ENCODE measurements at regions not wholly inside any gene's neighbourhood (a gene's known extent, or its start where the extent isn't known, plus 50 kb on each side); places are given as distances from the start of the nearest gene placed in this dataset.
"Not testable (repeated sequence)": the region's sequence is repeated elsewhere in the genome, so short reads cannot be mapped to it uniquely, and the experiment has no call there.

DNA sequence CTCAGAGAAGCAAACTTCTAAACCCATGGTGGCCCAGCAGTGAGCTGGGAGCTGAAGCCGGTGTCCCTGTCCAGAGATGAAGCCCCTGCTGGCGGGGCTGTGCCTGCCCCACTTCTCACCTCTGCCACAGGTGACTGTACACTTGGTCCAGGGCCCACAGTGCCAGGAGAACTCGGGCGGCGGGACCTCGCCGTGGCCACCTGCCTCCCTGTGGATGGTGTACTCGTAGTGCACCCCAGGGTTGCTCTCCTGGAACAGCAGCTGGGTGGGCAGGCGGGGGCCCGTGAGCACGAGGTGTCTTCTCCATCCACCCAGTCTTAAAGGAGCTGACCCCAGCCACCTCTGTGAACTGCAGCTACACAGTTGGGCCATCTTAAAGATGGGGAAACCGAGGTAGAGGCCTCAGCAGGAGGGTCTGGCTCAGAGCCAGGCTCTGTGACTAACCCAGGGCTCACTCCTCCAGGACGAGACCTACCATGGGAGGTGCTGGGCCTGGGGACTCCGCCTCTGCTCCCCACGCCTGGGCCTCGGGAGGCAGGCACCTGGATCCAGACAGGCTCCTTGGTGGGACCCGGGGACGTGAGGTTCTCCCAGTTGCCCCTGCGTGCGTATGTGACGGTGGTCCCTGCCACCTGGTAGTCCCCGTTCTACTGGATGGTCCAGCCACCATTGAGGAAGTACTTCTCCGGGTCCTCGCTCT is 113.1 kb upstream of the AKAP13 start:
- TF ChIP-seq EZH2 (IDR thresholded peaks at IDR 0.05; ENCODE audit: low read length, unreplicated experiment); EZH2phosphoT487 (IDR thresholded peaks at IDR 0.05; ENCODE audit: borderline replicate concordance, low read length): not testable (repeated sequence)
- TF ChIP-seq, protein P1, sequence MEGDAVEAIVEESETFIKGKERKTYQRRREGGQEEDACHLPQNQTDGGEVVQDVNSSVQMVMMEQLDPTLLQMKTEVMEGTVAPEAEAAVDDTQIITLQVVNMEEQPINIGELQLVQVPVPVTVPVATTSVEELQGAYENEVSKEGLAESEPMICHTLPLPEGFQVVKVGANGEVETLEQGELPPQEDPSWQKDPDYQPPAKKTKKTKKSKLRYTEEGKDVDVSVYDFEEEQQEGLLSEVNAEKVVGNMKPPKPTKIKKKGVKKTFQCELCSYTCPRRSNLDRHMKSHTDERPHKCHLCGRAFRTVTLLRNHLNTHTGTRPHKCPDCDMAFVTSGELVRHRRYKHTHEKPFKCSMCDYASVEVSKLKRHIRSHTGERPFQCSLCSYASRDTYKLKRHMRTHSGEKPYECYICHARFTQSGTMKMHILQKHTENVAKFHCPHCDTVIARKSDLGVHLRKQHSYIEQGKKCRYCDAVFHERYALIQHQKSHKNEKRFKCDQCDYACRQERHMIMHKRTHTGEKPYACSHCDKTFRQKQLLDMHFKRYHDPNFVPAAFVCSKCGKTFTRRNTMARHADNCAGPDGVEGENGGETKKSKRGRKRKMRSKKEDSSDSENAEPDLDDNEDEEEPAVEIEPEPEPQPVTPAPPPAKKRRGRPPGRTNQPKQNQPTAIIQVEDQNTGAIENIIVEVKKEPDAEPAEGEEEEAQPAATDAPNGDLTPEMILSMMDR (conservative IDR thresholded peaks at IDR 0.05; ENCODE audit: low read depth, low read length) = not testable (repeated sequence)

Data from PC-3 (cell line).